ENCODE measurements at regions not wholly inside any gene's neighbourhood (a gene's known extent, or its start where the extent isn't known, plus 50 kb on each side); places are given as distances from the start of the nearest gene placed in this dataset.

- TF ChIP-seq CTCF (IDR thresholded peaks at IDR 0.05; ENCODE audit: control extremely low read depth, extremely low read depth): no peak
- Histone ChIP-seq H3K4me3 (no peak overlapping the region), H3K9ac (ENCODE audit: insufficient read depth in 1 of 2, low read length in 2 of 2) (no peak overlapping the region), H3K9me3 (ENCODE audit: control insufficient read depth in 4 of 4, insufficient read depth in 3 of 4, low read length in 3 of 4) (no peaks in the 10 kb centered on the region), H3K4me1 (ENCODE audit: control insufficient read depth in 5 of 5, insufficient read depth in 5 of 5, low read length in 5 of 5) (no peaks in the 10 kb centered on the region), H3K27me3 (ENCODE audit: control insufficient read depth in 3 of 3, insufficient read depth in 3 of 3, low read length in 2 of 3) (peaks cover 0 to 3% (median 0%) of the 10 kb centered on the region in 3 donors), H3K27ac (ENCODE audit: low read depth in 1 of 2, low read length in 1 of 2) (no peak overlapping the region), H3K36me3 (ENCODE audit: control insufficient read depth in 4 of 4, insufficient read depth in 4 of 4, low read length in 4 of 4) (no peaks in the 10 kb centered on the region)
- DNase-seq: no peak
- WGBS, 2 donors: 98 to 99% methylated on average over 2 of the region's 2 CpGs
- no peak for ATAC-seq (ENCODE audit: insufficient read depth, low FRiP score)
Measured at GRCh38 chr3:61345020-61345419, 93.8 kb upstream of the FHIT start.

- peaks cover 0 to 3% (median 0%) of the 10 kb centered on the region in 3 donors for H3K27me3 ChIP-seq (ENCODE audit: control insufficient read depth in 3 of 3, insufficient read depth in 3 of 3, low read length in 2 of 3)
- no peak overlapping the region for H3K4me3 ChIP-seq
- ATAC-seq (ENCODE audit: insufficient read depth, low FRiP score): no peak
- no peaks in the 10 kb centered on the region for H3K4me1 ChIP-seq (ENCODE audit: control insufficient read depth in 5 of 5, insufficient read depth in 5 of 5, low read length in 5 of 5)
- H3K27ac ChIP-seq (ENCODE audit: low read depth in 1 of 2, low read length in 1 of 2): no peak overlapping the region
- no peak overlapping the region for H3K9ac ChIP-seq (ENCODE audit: insufficient read depth in 1 of 2, low read length in 2 of 2)
- H3K9me3 ChIP-seq (ENCODE audit: control insufficient read depth in 4 of 4, insufficient read depth in 3 of 4, low read length in 3 of 4): no peaks in the 10 kb centered on the region
- DNase-seq: no peak
- no peak for TF ChIP-seq CTCF (IDR thresholded peaks at IDR 0.05; ENCODE audit: control extremely low read depth, extremely low read depth)
- H3K36me3 ChIP-seq (ENCODE audit: control insufficient read depth in 4 of 4, insufficient read depth in 4 of 4, low read length in 4 of 4): no peaks in the 10 kb centered on the region
Measured at GRCh38 chr3:61347981-61348380, 96.7 kb upstream of the FHIT start.

GRCh38 chr3:61349717-61350116, 98.5 kb upstream of the FHIT start:
- H3K27ac ChIP-seq (ENCODE audit: low read depth in 1 of 2, low read length in 1 of 2): no peak overlapping the region
- peaks cover 0 to 3% (median 0%) of the 10 kb centered on the region in 3 donors for H3K27me3 ChIP-seq (ENCODE audit: control insufficient read depth in 3 of 3, insufficient read depth in 3 of 3, low read length in 2 of 3)
- no peak overlapping the region for H3K9ac ChIP-seq (ENCODE audit: insufficient read depth in 1 of 2, low read length in 2 of 2)
- no peak overlapping the region for H3K4me3 ChIP-seq
- no peaks in the 10 kb centered on the region for H3K9me3 ChIP-seq (ENCODE audit: control insufficient read depth in 4 of 4, insufficient read depth in 3 of 4, low read length in 3 of 4)
- H3K36me3 ChIP-seq (ENCODE audit: control insufficient read depth in 4 of 4, insufficient read depth in 4 of 4, low read length in 4 of 4): no peaks in the 10 kb centered on the region
- H3K4me1 ChIP-seq (ENCODE audit: control insufficient read depth in 5 of 5, insufficient read depth in 5 of 5, low read length in 5 of 5): no peaks in the 10 kb centered on the region
- WGBS, 2 donors: 84 to 88% methylated on average over 4 of the region's 4 CpGs
- no peak for DNase-seq
- no peak for ATAC-seq (ENCODE audit: insufficient read depth, low FRiP score)
- TF ChIP-seq CTCF (IDR thresholded peaks at IDR 0.05; ENCODE audit: control extremely low read depth, extremely low read depth): no peak

- peaks cover 0 to 3% (median 0%) of the 10 kb centered on the region in 3 donors for H3K27me3 ChIP-seq (ENCODE audit: control insufficient read depth in 3 of 3, insufficient read depth in 3 of 3, low read length in 2 of 3)
- ATAC-seq (ENCODE audit: insufficient read depth, low FRiP score): peak; percentile 2
- no peak overlapping the region for H3K4me3 ChIP-seq
- H3K9me3 ChIP-seq (ENCODE audit: control insufficient read depth in 4 of 4, insufficient read depth in 3 of 4, low read length in 3 of 4): no peaks in the 10 kb centered on the region
- 96 to 99% methylated on average over 6 of the region's 6 CpGs for WGBS, 2 donors
- H3K4me1 ChIP-seq (ENCODE audit: control insufficient read depth in 5 of 5, insufficient read depth in 5 of 5, low read length in 5 of 5): no peaks in the 10 kb centered on the region
- TF ChIP-seq CTCF (IDR thresholded peaks at IDR 0.05; ENCODE audit: control extremely low read depth, extremely low read depth): no peak
- H3K9ac ChIP-seq (ENCODE audit: insufficient read depth in 1 of 2, low read length in 2 of 2): no peak overlapping the region
- no peak for DNase-seq
- H3K27ac ChIP-seq (ENCODE audit: low read depth in 1 of 2, low read length in 1 of 2): no peak overlapping the region
- no peaks in the 10 kb centered on the region for H3K36me3 ChIP-seq (ENCODE audit: control insufficient read depth in 4 of 4, insufficient read depth in 4 of 4, low read length in 4 of 4)
Measured at GRCh38 chr3:61350782-61351309, 99.6 kb upstream of the FHIT start.

All from lung (tissue), 11 donors.